GM12864 (cell line): ENCODE measurements at regions not wholly inside any gene's neighbourhood (a gene's known extent, or its start where the extent isn't known, plus 50 kb on each side); places are given as distances from the start of the nearest gene placed in this dataset.

Source experiments
- DNase-seq: peaks from one replicate; pipeline ENCODE4 v3.0.0-alpha.2; 2011; ENCODE audit warnings: low read depth
- H3K4me3 ChIP-seq: 2 replicates; pipeline ENCODE4 v1.5.1; 2011; ENCODE audit warnings: mild to moderate bottlenecking, low read depth, low read length, control low read depth
- TF ChIP-seq, protein P1 (sequence below): IDR thresholded peaks from 2 replicates; pipeline ENCODE4 v1.5.1; 2011; ENCODE audit warnings: low read depth, mild to moderate bottlenecking, moderate library complexity, low read length, control low read depth, inconsistent platforms; ENCODE audit errors: missing control alignments

- no peak overlapping the region for H3K4me3 ChIP-seq
- DNase-seq = no peak
- TF ChIP-seq, protein P1, sequence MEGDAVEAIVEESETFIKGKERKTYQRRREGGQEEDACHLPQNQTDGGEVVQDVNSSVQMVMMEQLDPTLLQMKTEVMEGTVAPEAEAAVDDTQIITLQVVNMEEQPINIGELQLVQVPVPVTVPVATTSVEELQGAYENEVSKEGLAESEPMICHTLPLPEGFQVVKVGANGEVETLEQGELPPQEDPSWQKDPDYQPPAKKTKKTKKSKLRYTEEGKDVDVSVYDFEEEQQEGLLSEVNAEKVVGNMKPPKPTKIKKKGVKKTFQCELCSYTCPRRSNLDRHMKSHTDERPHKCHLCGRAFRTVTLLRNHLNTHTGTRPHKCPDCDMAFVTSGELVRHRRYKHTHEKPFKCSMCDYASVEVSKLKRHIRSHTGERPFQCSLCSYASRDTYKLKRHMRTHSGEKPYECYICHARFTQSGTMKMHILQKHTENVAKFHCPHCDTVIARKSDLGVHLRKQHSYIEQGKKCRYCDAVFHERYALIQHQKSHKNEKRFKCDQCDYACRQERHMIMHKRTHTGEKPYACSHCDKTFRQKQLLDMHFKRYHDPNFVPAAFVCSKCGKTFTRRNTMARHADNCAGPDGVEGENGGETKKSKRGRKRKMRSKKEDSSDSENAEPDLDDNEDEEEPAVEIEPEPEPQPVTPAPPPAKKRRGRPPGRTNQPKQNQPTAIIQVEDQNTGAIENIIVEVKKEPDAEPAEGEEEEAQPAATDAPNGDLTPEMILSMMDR = no peak
These were observed 56.4 kb upstream of the XIRP2 start for GRCh38 chr2:166831930-166832329.

- TF ChIP-seq, protein P1 = no peak
- DNase-seq = no peak
- no peak overlapping the region for H3K4me3 ChIP-seq
These were observed 62.4 kb upstream of the XIRP2 start for GRCh38 chr2:166825914-166826313.

DNA sequence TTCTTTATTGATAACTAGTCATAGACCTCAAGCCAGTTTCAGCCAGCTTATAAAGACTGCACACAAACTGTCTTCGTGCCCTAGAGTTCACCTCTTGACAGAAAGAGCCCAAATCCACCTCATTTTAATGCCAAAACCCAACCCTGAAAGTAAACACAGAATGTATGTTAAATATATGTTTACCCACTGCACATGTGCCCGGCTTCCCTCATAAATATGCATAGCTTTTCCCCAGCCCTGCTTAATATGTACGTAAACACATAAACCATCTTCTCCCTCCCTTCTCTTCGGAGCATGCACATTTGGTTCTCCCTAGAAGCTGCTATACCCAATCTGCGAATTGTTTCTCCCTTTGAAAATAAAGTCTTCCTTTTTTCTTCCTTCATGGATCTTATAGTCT is 73.9 kb upstream of the XIRP2 start:
- DNase-seq = no peak
- TF ChIP-seq, protein P1 = no peak
- H3K4me3 ChIP-seq = no peak overlapping the region

GRCh38 chr2:166812166-166812891 is 76.0 kb upstream of the XIRP2 start:
- TF ChIP-seq, protein P1 = no peak
- no peak overlapping the region for H3K4me3 ChIP-seq
- DNase-seq = no peak

DNA sequence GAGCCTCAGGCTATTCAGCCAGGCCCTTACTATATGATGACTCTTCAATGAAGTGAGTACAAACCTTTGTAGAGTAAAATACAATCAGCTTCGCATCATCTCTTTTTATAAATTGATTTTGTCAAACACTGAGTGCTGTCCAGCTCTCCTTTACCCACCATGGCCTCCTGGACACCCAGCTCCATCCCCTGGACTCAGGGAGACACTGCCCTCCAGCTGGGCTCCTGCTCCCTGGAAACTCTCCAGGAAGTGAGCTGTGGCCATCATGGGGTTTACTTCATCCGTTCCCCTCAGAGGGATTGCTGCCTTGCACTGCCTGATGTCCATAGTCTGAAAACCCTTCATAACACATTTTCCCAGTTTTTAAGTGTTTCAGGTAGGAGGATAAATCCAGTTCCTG is 82.5 kb upstream of the XIRP2 start:
- no peak overlapping the region for H3K4me3 ChIP-seq
- TF ChIP-seq, protein P1 = no peak
- no peak for DNase-seq

DNA sequence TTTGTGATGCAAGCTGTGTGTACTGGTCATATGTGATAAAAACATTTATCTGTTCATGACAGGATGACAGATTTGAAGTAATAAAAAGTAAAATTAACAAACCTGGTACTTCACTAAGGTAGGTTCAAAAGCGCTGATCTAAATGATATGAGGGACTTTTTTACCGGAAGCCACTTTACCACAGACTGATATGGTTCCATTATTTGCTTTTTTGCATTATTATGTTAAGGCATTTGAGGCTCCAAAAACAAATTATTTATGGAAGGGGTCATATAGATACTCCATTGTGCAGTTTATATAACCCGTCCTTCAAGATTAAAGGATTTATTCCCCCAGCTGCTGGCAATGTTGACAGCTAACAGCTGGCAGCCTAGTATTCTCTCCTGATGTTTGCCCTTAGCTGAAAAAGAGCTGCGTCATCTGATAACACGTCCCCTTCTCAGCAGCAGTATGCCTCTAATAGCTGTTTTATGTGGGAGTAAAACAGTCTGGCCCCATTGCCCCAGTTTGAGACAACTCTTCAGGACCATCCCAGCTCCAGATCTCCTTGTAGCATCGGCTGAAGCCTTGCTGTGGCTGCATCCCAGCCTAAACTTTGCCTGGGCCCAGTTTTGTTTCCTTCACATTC is 84.8 kb upstream of the XIRP2 start:
- no peak for DNase-seq
- H3K4me3 ChIP-seq = no peak overlapping the region
- TF ChIP-seq, protein P1 = no peak

DNA sequence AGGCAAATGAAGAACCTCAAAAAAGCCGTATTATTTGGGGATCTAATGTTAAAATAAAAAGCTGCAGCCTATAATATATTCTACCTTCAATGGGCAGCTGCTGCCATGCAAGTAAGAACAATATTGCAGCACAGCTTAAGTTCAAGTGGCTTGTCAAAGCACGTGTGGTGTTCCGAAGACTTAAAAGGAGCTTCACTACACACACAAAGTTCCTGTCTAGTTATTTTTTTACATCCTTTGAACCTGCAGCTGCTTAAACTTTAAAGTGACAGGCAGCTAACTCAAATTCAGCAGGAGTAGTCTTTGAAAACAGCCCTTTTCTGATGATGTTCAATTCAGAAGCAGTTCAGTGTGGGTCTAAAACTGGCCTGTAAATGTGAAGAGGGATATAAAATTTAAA is 85.8 kb upstream of the XIRP2 start:
- TF ChIP-seq, protein P1 = no peak
- DNase-seq = no peak
- H3K4me3 ChIP-seq = no peak overlapping the region
